ENCODE measurements at regions not wholly inside any gene's neighbourhood (a gene's known extent, or its start where the extent isn't known, plus 50 kb on each side); places are given as distances from the start of the nearest gene placed in this dataset.
A peak's percentile ranks its signal among the peaks of the same experiment; 100 is the strongest.

DNA sequence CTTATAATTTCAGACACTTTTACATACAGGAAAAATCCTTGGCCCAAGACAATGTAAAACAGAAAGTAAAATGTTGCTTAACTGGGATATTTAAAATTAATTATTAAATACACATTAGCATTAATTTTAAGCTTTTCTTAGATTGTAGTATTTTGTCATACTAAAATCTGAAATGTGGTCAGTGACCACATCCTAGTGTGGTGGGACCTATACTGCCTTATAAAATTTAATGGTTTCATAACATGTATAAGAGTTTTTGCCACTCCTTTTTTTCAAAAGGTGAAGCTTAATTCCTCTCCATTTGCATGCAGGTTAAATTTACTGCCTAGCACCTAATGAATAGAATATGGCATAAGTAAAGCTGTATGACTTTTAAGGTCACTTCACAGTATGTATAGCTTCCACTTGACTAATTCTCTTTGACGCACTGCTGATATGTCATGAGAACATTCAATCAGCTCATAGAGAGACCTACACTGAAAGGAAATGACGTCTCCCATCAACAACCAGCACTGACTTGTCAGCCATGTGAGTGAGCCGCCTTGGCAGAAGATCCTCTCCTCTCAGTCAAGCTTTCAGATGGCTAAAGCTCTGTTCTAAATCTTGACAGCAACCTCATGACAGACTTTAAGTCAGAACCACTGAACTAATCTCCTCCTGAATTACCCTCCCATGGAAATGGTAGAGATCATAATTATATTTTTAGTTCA, 847.8 kb downstream of the SI start:
- H3K36me3 ChIP-seq (replicated peaks; ENCODE audit: control insufficient read depth, insufficient read depth, low read length): no peaks in the 10 kb centered on the region
- no peak overlapping the region for H3K4me3 ChIP-seq (ENCODE audit: insufficient read depth, low read depth, low read length)
- DNase-seq: no peak
- H3K27me3 ChIP-seq (ENCODE audit: control insufficient read depth, insufficient read depth, low read length): no peaks in the 10 kb centered on the region

DNA sequence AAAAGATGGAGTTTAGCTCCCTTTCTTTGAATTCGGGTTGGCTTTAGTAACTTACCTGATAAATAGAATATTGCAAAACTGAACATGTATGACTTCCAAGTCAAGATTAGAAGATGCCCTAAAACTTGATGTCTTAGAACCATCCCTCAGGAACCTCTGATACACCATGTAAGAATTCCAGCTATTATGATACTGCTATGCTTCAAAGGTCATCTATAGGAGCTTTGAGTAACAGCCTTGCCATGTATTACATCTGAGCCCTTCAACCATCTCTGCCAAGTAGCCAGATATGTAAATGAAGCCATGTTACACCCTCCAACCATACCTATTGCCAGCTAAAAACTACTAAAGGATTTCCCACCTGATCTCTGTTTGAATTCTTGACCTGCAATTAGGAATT, 854.2 kb downstream of the SI start:
- DNase-seq: no peak
- Histone ChIP-seq H3K27me3 (ENCODE audit: control insufficient read depth, insufficient read depth, low read length) (no peaks in the 10 kb centered on the region), H3K4me3 (ENCODE audit: insufficient read depth, low read depth, low read length) (no peak overlapping the region), H3K36me3 (replicated peaks; ENCODE audit: control insufficient read depth, insufficient read depth, low read length) (no peaks in the 10 kb centered on the region)

DNA sequence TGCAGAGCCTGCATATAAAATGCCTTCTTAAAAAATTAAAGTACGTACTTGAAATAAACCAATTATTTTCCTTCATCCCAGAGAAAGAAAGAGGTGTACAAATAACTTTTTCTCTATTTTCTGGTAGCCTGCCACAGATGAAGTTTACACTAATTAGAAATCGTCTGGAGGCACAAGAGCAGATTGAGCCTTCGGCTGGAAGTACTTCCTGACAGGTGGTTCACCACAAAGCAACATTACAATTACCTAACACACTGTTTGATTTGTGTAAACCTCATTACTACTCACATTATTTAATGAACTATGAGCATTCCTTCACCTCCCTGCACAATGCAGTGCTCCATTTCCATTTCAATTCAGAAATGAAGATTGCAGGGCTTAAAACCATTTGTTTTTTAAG, 856.1 kb downstream of the SI start:
- Histone ChIP-seq H3K27me3 (ENCODE audit: control insufficient read depth, insufficient read depth, low read length) (no peaks in the 10 kb centered on the region), H3K36me3 (replicated peaks; ENCODE audit: control insufficient read depth, insufficient read depth, low read length) (no peaks in the 10 kb centered on the region), H3K4me3 (ENCODE audit: insufficient read depth, low read depth, low read length) (no peak overlapping the region)
- no peak for DNase-seq

DNA sequence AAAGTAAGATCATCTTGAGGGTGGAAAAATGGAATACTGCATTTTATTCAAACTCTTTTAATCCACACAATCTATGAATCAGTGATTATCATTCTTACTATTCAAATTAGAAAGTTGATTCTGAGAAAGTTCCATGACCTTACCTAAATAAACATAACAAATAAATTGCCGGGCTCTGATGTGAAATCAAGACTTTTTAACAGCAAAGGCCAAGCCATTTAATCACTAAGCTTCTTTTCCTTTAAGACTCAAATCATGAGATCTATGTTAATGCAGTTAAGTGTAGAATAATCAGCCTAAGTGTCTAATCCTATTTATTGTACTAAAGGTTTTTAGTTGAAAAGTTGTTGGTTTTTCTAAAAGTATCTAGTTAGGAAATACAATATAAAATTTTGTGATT, 857.0 kb downstream of the SI start:
- DNase-seq: no peak
- Histone ChIP-seq H3K36me3 (replicated peaks; ENCODE audit: control insufficient read depth, insufficient read depth, low read length) (no peaks in the 10 kb centered on the region), H3K4me3 (ENCODE audit: insufficient read depth, low read depth, low read length) (no peak overlapping the region), H3K27me3 (ENCODE audit: control insufficient read depth, insufficient read depth, low read length) (no peaks in the 10 kb centered on the region)

DNA sequence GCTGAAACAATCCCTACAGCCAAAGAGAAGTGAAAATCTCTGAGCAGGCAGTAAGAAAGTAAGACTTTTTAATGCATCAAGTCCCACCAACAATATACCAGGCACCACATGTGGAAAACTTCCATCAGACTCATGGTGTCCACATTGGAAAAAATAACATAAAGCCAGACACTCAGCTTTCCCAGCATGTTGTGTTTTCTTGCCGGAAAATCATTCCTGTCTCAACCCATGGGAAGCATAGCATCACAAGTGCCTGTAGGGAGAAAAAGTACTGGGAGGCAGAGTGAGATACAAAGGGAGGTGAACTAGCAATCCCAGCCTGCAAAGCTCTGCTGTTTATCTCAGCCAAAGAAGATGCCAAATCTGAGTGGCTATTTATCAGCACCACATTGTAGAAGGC, 868.9 kb downstream of the SI start:
- DNase-seq: no peak
- Histone ChIP-seq H3K36me3 (replicated peaks; ENCODE audit: control insufficient read depth, insufficient read depth, low read length) (no peaks in the 10 kb centered on the region), H3K27me3 (ENCODE audit: control insufficient read depth, insufficient read depth, low read length) (no peaks in the 10 kb centered on the region), H3K4me3 (ENCODE audit: insufficient read depth, low read depth, low read length) (no peak overlapping the region)

DNA sequence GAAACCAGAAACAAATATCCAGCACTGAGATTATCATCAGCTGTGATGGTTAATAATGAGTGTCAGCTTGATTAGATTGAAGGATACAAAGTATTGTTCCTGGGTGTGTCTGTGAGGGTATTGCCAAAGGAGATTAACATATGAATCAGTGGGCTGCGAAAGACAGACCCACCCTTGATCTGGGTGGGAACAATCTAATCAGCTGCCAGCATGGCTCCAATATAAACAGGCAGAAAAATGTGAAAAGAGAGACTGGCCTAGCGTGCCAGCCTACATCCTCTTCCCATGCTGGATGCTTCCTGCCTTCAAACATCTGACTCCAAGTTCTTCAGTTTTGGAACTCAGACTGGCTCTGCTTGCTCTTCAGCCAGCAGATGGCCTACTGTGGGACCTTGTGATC, 869.5 kb downstream of the SI start:
- Histone ChIP-seq H3K4me3 (ENCODE audit: insufficient read depth, low read depth, low read length) (no peak overlapping the region), H3K27me3 (ENCODE audit: control insufficient read depth, insufficient read depth, low read length) (no peaks in the 10 kb centered on the region), H3K36me3 (replicated peaks; ENCODE audit: control insufficient read depth, insufficient read depth, low read length) (no peaks in the 10 kb centered on the region)
- DNase-seq: no peak

DNA sequence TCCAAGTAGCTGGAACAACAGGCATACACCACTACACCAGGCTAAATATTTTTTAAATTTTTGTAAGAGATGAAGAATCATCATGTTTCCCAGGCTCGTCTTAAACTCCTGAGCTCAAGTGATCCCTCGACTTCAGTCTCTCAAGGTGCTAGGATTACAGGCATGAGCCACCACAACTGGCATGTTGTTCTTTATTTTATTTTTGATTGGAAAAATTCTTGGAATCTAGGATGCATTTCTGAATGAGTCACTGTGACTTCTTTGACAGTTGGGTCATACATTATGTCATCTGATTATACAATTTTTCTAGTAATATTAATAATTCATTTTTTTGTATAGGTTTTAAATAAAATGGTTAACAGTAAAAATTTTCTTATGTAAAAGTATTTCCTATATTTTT, 870.2 kb downstream of the SI start:
- no peak overlapping the region for H3K4me3 ChIP-seq (ENCODE audit: insufficient read depth, low read depth, low read length)
- no peak for DNase-seq
- no peaks in the 10 kb centered on the region for H3K36me3 ChIP-seq (replicated peaks; ENCODE audit: control insufficient read depth, insufficient read depth, low read length)
- no peaks in the 10 kb centered on the region for H3K27me3 ChIP-seq (ENCODE audit: control insufficient read depth, insufficient read depth, low read length)

DNA sequence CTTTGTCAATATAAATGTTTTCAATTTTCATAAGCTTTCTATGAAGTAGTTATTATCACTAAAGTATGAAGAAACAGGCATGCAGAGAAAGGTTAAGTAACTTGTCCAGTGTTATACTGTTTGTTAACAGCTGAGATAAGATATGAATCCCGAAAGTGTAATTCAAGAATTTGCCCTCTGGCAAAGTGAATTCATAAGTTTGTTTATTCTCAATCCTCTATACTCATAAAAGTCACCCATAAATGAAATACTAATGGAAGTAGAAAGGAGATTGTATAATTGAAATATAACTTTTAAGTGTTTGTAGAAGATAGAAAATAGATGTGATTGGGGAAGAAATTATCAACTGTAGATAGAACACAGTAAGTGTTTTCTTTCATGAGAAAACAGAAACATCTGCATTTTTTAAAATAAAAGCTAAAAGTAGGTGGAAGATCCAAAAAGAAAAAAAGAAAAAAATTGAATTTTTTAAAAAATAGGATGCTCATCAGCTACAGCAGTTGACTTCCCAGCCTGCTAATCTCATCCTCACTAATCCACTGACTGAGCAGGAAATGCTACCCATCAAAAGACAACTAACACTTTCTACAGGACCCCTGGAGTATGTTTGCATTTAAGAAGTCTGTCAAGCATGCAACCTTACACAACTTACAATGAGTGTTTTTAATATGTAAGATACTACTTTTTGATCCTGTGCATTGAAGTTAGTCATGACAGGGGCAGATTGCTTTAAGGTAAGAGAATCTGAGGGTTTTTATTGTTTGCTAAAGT, 878.1 kb downstream of the SI start:
- DNase-seq: no peak
- H3K4me3 ChIP-seq (ENCODE audit: insufficient read depth, low read depth, low read length): no peak overlapping the region
- H3K36me3 ChIP-seq (replicated peaks; ENCODE audit: control insufficient read depth, insufficient read depth, low read length): no peaks in the 10 kb centered on the region
- H3K27me3 ChIP-seq (ENCODE audit: control insufficient read depth, insufficient read depth, low read length): no peaks in the 10 kb centered on the region

DNA sequence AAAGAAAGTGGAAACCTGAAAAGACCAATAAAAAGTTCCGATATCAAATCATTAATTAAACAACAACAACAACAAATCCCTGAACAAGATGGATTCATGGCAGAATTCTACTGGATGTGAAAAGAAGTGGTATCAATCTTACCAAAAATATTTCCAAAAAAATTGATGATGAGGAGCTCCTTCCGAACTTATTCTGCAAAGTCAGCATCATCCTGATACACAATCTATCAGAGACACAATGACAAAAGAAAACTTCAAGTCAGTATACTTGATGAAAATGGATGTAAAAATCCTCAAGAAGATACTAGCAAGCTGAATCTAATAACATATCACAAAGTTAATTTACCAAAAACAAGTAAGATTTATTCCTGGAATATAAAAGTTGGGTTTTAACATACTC, 881.8 kb downstream of the SI start:
- no peaks in the 10 kb centered on the region for H3K27me3 ChIP-seq (ENCODE audit: control insufficient read depth, insufficient read depth, low read length)
- H3K4me3 ChIP-seq (ENCODE audit: insufficient read depth, low read depth, low read length): no peak overlapping the region
- H3K36me3 ChIP-seq (replicated peaks; ENCODE audit: control insufficient read depth, insufficient read depth, low read length): no peaks in the 10 kb centered on the region
- no peak for DNase-seq

DNA sequence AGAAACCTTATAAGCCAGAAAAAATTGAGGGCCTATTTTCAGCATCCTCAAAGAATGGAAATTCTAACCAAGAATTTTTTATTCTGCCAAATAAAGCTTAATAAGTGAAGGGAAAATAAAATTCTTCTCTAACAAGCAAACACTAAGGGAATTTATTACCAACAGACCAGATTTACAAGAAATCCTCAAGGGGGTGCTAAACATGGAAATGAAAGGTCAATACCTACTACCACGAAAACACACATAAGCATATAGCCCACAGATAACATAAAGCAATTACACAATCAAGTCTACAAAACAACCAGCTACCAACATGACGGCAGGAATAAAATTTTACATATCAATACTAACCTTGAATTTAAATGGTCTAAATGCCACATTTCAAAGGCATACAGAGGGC, 883.5 kb downstream of the SI start:
- Histone ChIP-seq H3K36me3 (replicated peaks; ENCODE audit: control insufficient read depth, insufficient read depth, low read length) (no peaks in the 10 kb centered on the region), H3K4me3 (ENCODE audit: insufficient read depth, low read depth, low read length) (no peak overlapping the region), H3K27me3 (ENCODE audit: control insufficient read depth, insufficient read depth, low read length) (no peaks in the 10 kb centered on the region)
- DNase-seq: no peak

DNA sequence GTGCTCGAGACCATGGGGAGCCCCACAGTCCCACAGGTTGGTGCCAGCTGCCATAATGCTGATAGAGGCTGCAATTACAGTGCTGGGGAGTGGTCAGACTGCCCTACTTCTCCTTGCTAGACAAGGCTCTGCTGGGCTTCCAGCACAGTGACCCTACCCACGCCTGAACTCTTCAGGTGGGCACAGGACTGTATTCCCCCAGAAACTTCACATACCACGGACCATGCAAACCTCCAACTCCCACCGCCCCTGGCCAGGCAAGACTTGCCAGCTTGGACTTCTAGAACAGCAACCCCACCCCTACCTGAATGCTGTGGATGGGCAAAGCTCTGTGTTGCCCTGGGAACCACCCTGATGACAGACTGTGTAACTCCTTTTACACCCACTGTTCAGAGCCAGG, 885.3 kb downstream of the SI start:
- DNase-seq: no peak
- Histone ChIP-seq H3K27me3 (ENCODE audit: control insufficient read depth, insufficient read depth, low read length) (no peaks in the 10 kb centered on the region), H3K36me3 (replicated peaks; ENCODE audit: control insufficient read depth, insufficient read depth, low read length) (no peaks in the 10 kb centered on the region), H3K4me3 (ENCODE audit: insufficient read depth, low read depth, low read length) (no peak overlapping the region)

DNA sequence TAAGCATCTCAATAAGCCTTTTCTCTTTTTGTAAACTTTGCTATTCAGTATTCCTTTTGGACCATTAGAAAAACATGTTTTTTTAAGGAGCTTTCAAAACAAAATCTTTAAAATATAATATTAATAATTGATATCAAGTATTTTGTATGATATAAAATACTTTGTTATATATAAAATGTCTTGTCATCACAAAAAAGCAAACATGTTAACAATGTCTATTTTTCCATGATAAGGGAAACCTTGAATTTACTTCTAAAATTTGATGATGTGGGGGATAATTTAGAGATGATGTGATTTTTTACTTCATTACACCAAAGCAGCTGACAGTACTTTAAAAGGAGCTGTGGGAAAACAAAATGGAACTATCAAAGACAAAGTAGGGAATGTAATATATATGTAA, 887.7 kb downstream of the SI start:
- H3K4me3 ChIP-seq (ENCODE audit: insufficient read depth, low read depth, low read length): no peak overlapping the region
- no peak for DNase-seq
- no peaks in the 10 kb centered on the region for H3K36me3 ChIP-seq (replicated peaks; ENCODE audit: control insufficient read depth, insufficient read depth, low read length)
- H3K27me3 ChIP-seq (ENCODE audit: control insufficient read depth, insufficient read depth, low read length): no peaks in the 10 kb centered on the region

DNA sequence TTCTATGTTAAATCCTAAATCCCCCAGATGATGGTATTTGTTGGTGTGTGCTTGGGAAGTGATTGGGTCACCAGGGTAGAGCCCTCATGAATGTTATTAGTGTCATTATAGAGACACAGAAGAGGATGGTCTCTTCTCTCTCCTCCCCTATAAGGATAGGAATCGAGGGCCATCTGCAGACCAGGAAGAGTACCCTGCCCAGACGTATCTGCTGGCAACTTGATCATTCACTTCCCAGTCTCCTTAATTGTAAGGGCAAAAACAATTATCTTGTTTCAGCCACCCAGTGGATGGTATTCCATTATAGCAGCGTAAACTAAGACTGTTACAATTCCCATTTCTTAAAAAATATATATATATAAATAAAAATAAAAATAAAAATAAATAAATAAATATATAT, 892.2 kb downstream of the SI start:
- no peaks in the 10 kb centered on the region for H3K36me3 ChIP-seq (replicated peaks; ENCODE audit: control insufficient read depth, insufficient read depth, low read length)
- no peak overlapping the region for H3K4me3 ChIP-seq (ENCODE audit: insufficient read depth, low read depth, low read length)
- no peaks in the 10 kb centered on the region for H3K27me3 ChIP-seq (ENCODE audit: control insufficient read depth, insufficient read depth, low read length)
- peak; percentile 9 for DNase-seq

DNA sequence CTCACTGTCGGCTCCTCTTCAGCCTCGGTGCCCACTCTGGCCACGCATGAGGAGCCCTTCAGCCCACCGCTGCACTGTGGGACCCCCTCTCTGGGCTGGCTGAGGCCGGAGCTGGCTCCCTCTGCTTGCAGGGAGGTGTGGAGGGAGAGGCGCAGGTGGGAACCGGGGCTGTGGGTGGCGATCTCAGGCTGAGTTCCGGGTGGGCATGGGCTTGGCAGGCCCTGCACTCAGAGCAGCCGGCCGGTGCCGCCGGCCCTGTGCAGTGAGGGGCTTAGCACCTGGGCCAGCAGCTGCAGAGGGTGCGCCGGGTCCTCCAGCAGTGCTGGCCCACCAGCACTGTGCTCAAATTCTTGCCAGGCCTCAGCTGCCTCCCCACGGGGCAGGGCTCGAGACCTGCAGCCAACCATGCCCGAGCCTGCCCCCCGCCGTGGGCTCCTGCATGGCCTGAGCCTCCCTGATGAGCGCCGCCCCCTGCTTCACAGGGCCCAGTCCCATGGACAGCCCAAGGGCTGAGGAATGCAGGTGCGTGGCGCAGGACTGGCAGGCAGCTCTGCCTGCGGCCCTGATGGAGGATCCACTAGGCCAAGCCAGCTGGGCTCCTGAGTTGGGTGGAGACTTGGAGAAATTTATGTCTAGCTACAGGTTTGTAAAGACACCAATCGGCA, 899.1 kb downstream of the SI start:
- H3K36me3 ChIP-seq (replicated peaks; ENCODE audit: control insufficient read depth, insufficient read depth, low read length): no peaks in the 10 kb centered on the region
- H3K4me3 ChIP-seq (ENCODE audit: insufficient read depth, low read depth, low read length): no peak overlapping the region
- no peaks in the 10 kb centered on the region for H3K27me3 ChIP-seq (ENCODE audit: control insufficient read depth, insufficient read depth, low read length)
- DNase-seq: no peak

DNA sequence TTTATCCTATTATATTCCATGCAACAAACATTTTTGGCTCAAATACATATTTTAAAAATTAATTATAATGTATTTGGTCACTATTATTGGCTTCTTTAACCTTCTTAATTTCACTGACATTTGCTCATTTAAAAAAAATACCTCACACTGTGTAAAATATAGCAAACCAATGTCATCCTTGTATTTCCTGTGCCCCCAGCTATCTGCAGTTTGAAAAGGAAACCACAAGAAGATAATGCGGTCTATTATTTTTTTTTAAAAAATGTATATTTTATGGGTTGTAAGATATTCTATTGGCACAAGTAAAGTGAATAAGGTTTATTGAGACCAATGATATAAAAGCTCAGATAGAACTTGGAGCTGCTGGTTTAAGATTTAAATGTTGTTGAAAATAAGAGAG, 904.2 kb downstream of the SI start:
- Histone ChIP-seq H3K4me3 (ENCODE audit: insufficient read depth, low read depth, low read length) (no peak overlapping the region), H3K27me3 (ENCODE audit: control insufficient read depth, insufficient read depth, low read length) (no peaks in the 10 kb centered on the region), H3K36me3 (replicated peaks; ENCODE audit: control insufficient read depth, insufficient read depth, low read length) (no peaks in the 10 kb centered on the region)
- DNase-seq: no peak
